MG63 (cell line): ENCODE measurements at regions not wholly inside any gene's neighbourhood (a gene's known extent, or its start where the extent isn't known, plus 50 kb on each side); places are given as distances from the start of the nearest gene placed in this dataset.

Experiments
- DNase-seq: peaks from one replicate; pipeline ENCODE4 v3.0.0-alpha.2; 2020
- H3K27me3 ChIP-seq: fragments of 250-450 bp; sonication (Bioruptor Pico); 2 replicates; pipeline ENCODE4 v1.5.1; 2020; ENCODE audit warnings: mild to moderate bottlenecking, moderate library complexity
- H3K36me3 ChIP-seq: fragments of 250-450 bp; sonication (Bioruptor Pico); 2 replicates; pipeline ENCODE4 v1.5.1; 2020; ENCODE audit warnings: mild to moderate bottlenecking, moderate library complexity
- H3K4me3 ChIP-seq: fragments of 250-450 bp; sonication (Bioruptor Pico); 2 replicates; pipeline ENCODE4 v1.5.1; 2020; ENCODE audit warnings: mild to moderate bottlenecking, moderate library complexity
- H3K9me3 ChIP-seq: fragments of 250-450 bp; sonication (Bioruptor Pico); 2 replicates; pipeline ENCODE4 v1.5.1; 2020; ENCODE audit warnings: mild to moderate bottlenecking, moderate library complexity

DNA sequence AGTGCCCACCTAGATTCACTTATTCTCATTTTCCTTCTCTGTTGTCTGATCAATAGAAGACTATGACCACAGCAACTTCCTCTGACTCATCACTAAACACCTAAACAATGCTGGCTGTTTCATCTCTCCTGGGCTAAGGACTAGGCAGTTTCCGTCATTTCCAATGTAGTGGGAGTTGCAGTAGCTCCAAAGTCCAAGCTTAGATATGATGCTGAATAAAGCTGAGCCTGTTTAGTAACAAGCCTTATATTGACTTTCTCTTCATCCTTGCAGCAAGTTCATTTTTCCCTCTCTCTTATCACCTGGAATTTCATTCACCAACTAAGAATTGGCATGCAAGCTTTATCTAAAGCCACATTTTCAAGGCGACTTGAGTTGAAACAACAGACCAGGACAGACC, 53.5 kb upstream of the PCDH9 start:
- H3K27me3 ChIP-seq, result no peaks in the 10 kb centered on the region
- H3K9me3 ChIP-seq, result no peaks in the 10 kb centered on the region
- H3K4me3 ChIP-seq, result no peak overlapping the region
- DNase-seq, result no peak
- no peaks in the 10 kb centered on the region for H3K36me3 ChIP-seq

DNA sequence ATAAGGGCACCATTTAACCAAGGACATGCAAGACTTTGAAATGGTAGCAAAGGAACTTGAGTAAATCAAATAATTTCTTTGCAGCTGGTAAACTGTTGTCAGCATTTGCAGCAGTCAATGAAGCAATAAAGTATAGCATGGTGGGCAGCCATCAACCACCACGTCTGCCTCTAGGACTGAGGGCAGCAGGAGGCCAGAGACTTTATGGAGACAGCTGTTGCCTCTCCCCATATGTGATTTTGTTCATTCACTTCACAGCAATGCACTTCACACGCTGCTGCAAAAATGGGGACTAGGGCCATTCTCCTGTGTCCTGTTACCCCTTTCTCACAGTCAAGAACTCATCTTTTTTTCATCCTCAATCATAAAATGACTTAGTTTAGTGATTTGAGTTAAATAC, 51.3 kb upstream of the PCDH9 start:
- no peaks in the 10 kb centered on the region for H3K36me3 ChIP-seq
- H3K9me3 ChIP-seq, result no peaks in the 10 kb centered on the region
- no peak for DNase-seq
- H3K4me3 ChIP-seq, result no peak overlapping the region
- H3K27me3 ChIP-seq, result no peaks in the 10 kb centered on the region
